Right lobe of liver (tissue), 6 donors: ENCODE measurements at regions not wholly inside any gene's neighbourhood (a gene's known extent, or its start where the extent isn't known, plus 50 kb on each side); places are given as distances from the start of the nearest gene placed in this dataset.
"Not testable (repeated sequence)": the region's sequence is repeated elsewhere in the genome, so short reads cannot be mapped to it uniquely, and the experiment has no call there.

Experiments
- ATAC-seq, 4 donors: fragments of 200-7000 bp; cut with Tn5 transposase; one replicate each; pipeline ENCODE4 v1.9.1; 2020; ENCODE audit warnings: mild to moderate bottlenecking in 4 of 4, moderate library complexity in 4 of 4
- DNase-seq, 3 donors: peaks; one replicate each; pipeline ENCODE4 v3.0.0-alpha.2; 2020
- H3K27ac ChIP-seq, 3 donors: fragments of 200-600 bp; one replicate each; pipeline ENCODE4 v1.8.0; 2022
- H3K27me3 ChIP-seq, 2 donors: fragments of 200-600 bp; one replicate each; pipeline ENCODE4 v1.8.0; 2022
- H3K36me3 ChIP-seq, 4 donors: fragments of 200-600 bp; sonication (generic) in 1 of 4; one replicate each; pipeline versions ENCODE4 v1.5.1 to v1.8.0; 2017 to 2022; ENCODE audit warnings: control low read depth in 1 of 4
- H3K4me1 ChIP-seq, 4 donors: fragments of 200-600 bp; sonication (generic) in 1 of 4; one replicate each; pipeline versions ENCODE4 v1.5.1 to v1.8.0; 2017 to 2022; ENCODE audit warnings: control low read depth in 1 of 4
- H3K4me3 ChIP-seq, 3 donors: fragments of 200-600 bp; one replicate each; pipeline ENCODE4 v1.8.0; 2022
- H3K9me3 ChIP-seq, 4 donors: fragments of 200-600 bp; sonication (generic) in 1 of 4; one replicate each; pipeline versions ENCODE4 v1.5.1 to v1.8.0; 2017 to 2022; ENCODE audit warnings: control low read depth in 1 of 4
- POLR2A ChIP-seq: fragments of 450-650 bp; IDR thresholded peaks from one replicate; pipeline ENCODE4 v1.6.1; 2017; ENCODE audit warnings: antibody characterized with exemption, mild to moderate bottlenecking
- WGBS: methylation state at CpG from one replicate; pipeline ENCODE4 v1.1.6; 2018; ENCODE audit warnings: low coverage, low lambda C conversion rate; ENCODE audit not compliant: insufficient coverage; ENCODE audit errors: missing lambda C conversion rate; 5-methylcytosine and 5-hydroxymethylcytosine counted together
- intact Hi-C, 2 donors: fragments of 100-400 bp; cut with DNase I; formaldehyde crosslinking; loops; one replicate each; pipeline versions ENCODE4 v1.11.2 to v1.14.1; 2022
- TF ChIP-seq, protein P1 (sequence below), 4 donors: fragments of 200-600 bp in 3 of 4; fragments of 450-650 bp in 1 of 4; IDR thresholded peaks; one replicate each; pipeline versions ENCODE4 v1.5.1 to v1.8.0; 2016 to 2022; ENCODE audit warnings: antibody characterized with exemption in 4 of 4, mild to moderate bottlenecking in 2 of 4
- donor health status: DM: no; HTN: yes; CAD: no.
- donor health status: DM: no; HTN: no; CAD: no.
- donor health status: DM: no; HTN: no; CAD: no.
- donor health status: DM: no; HTN: yes; CAD: no.
- donor health status: DM: no; HTN: yes; CAD: no.

DNA sequence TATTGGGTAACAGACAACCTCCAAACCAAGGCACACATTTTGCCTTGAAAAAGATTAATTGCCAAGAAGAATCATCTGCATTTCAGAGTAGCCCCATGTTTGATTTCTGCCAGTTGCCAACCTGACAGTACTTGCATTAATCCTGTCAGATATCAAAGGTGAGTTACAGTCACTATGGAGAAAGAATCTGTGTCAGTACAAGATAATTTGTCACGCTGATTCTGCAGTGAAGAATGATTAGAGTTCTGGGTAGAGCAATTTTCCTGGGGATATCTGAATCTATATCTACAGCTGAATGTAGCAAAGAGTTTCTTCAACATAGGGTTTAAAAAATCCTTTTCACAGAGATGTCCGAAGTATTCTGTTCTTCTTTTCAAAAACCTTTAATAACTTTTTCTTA is 150.7 kb downstream of the AKAP11 start:
- TF ChIP-seq, protein P1, sequence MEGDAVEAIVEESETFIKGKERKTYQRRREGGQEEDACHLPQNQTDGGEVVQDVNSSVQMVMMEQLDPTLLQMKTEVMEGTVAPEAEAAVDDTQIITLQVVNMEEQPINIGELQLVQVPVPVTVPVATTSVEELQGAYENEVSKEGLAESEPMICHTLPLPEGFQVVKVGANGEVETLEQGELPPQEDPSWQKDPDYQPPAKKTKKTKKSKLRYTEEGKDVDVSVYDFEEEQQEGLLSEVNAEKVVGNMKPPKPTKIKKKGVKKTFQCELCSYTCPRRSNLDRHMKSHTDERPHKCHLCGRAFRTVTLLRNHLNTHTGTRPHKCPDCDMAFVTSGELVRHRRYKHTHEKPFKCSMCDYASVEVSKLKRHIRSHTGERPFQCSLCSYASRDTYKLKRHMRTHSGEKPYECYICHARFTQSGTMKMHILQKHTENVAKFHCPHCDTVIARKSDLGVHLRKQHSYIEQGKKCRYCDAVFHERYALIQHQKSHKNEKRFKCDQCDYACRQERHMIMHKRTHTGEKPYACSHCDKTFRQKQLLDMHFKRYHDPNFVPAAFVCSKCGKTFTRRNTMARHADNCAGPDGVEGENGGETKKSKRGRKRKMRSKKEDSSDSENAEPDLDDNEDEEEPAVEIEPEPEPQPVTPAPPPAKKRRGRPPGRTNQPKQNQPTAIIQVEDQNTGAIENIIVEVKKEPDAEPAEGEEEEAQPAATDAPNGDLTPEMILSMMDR (IDR thresholded peaks at IDR 0.05), result no peak
- TF ChIP-seq POLR2A, result no peak
- DNase-seq (no peak), ATAC-seq (no peak)
- H3K9me3 ChIP-seq, result no peaks in the 10 kb centered on the region
- intact Hi-C loops, result no loop called here
- H3K36me3 ChIP-seq, result no peaks in the 10 kb centered on the region
- no peaks in the 10 kb centered on the region for H3K4me1 ChIP-seq
- no peak overlapping the region for H3K4me3 ChIP-seq
- 74% methylated on average over 2 of the region's 2 CpGs for WGBS
- H3K27me3 ChIP-seq, result no peaks in the 10 kb centered on the region
- no peak overlapping the region for H3K27ac ChIP-seq

DNA sequence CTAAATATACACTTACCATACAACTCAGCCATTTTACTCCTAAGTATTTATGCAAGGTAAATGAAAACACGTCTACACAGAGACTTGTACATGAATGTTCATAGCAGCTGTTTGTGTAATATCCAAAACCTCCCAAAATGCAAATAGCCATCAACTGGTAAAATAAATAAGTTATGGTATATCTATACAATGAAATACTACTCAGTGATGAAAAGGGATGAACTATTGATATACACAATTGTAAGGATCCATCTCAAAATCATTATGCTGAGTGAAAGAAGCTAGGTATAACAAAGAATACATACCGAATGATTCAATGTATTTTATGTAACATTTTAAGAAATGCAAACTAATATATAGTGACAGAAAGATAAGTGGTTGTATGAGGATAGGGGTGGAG is 149.8 kb upstream of the TNFSF11 start:
- no peak for DNase-seq
- WGBS, result 69% methylated on average over 2 of the region's 2 CpGs
- no peak for ATAC-seq
- Histone ChIP-seq H3K27ac (no peak overlapping the region), H3K4me1 (no peaks in the 10 kb centered on the region), H3K9me3 (no peaks in the 10 kb centered on the region), H3K36me3 (no peaks in the 10 kb centered on the region), H3K4me3 (no peak overlapping the region), H3K27me3 (no peaks in the 10 kb centered on the region)
- intact Hi-C loops, result no loop called here
- TF ChIP-seq POLR2A, result no peak
- TF ChIP-seq, protein P1 (IDR thresholded peaks at IDR 0.05), result no peak

DNA sequence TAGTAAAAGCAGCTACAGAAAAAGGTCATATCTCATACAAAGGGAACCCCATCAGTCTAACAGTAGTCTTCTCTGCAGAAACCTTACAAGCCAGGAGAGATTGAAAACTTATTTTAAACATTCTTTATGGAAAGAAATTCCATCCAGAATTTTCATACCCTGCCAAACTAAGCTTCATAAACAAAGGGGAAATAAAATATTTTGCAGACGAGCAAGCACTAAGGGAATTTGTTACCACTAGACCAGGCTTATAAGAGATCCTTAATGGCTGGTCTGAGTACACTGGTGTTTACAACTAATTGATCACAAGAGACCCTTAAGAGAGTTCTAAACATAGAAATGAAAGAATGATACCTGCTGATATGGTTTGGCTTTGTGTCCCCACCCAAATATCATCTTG is 128.6 kb upstream of the TNFSF11 start:
- Histone ChIP-seq H3K27me3 (no peaks in the 10 kb centered on the region), H3K4me1 (no peaks in the 10 kb centered on the region), H3K36me3 (no peaks in the 10 kb centered on the region), H3K4me3 (no peak overlapping the region), H3K9me3 (no peaks in the 10 kb centered on the region), H3K27ac (no peak overlapping the region)
- ATAC-seq, result no peak
- DNase-seq, result no peak
- 100% methylated on average over 1 of the region's 1 CpG for WGBS
- intact Hi-C loops, result no loop called here
- no peak for TF ChIP-seq POLR2A
- TF ChIP-seq, protein P1 (IDR thresholded peaks at IDR 0.05), result no peak

DNA sequence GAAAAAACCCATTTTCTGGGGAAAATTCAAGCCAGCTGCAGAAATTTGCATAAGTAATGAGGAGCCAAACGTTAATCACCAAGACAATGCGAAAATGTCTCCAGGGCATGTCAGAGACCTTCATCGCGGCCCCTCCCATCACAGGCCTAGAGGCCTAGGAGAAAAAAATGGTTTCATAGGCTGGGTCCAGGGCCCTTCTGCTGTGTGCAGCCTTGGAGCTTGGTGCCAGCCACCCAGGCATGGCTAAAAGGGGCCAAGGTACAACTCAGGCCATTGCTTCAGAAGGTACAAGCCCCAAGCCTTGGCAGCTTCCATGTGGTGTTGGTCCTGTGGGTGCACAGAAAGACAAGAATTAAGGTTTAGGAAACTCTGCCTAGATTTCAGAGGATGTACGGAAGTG is 127.4 kb upstream of the TNFSF11 start:
- intact Hi-C loops, H3K27me3 ChIP-seq, H3K4me1 ChIP-seq, ATAC-seq, DNase-seq, H3K27ac ChIP-seq, H3K36me3 ChIP-seq, H3K9me3 ChIP-seq, H3K4me3 ChIP-seq: not testable (repeated sequence)
- WGBS, result 92% methylated on average over 5 of the region's 5 CpGs

DNA sequence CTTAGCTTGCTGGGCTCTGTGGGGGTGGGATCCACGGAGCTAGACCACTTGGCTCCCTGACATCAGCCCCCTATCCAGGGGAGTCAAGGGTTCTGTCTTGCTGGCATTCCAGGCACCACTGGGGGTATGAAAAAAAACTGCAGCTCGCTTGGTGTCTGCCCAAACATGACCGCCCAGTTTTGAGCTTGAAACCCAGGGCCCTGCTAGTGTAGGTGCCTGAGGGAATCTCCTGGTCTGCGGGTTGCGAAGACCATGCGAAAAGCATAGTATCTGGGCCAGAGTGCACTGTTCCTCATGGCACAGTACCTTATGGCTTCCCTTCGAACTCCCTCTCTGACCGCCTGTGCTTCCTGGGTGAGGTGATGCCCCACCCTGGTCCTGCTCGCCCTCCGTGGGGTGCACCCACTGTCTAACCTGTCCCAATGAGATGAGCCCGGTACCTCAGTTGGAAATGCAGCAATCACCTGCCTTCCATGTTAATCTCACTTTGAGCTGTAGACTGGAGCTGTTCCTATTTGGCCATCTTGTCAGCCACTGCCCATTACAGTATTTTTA is 120.8 kb upstream of the TNFSF11 start:
- no peak overlapping the region for H3K4me3 ChIP-seq
- no peaks in the 10 kb centered on the region for H3K9me3 ChIP-seq
- 71% methylated on average over 5 of the region's 11 CpGs for WGBS
- TF ChIP-seq POLR2A, result no peak
- TF ChIP-seq, protein P1 (IDR thresholded peaks at IDR 0.05), result no peak
- no peak for ATAC-seq
- intact Hi-C loops, result no loop called here
- no peaks in the 10 kb centered on the region for H3K4me1 ChIP-seq
- no peaks in the 10 kb centered on the region for H3K27me3 ChIP-seq
- no peaks in the 10 kb centered on the region for H3K36me3 ChIP-seq
- no peak overlapping the region for H3K27ac ChIP-seq
- DNase-seq, result no peak
